ENCODE measurements at regions not wholly inside any gene's neighbourhood (a gene's known extent, or its start where the extent isn't known, plus 50 kb on each side); places are given as distances from the start of the nearest gene placed in this dataset.

GRCh38 chr1:115404911-115405310, 66.9 kb upstream of the NGF start:
- TF ChIP-seq SIN3A (IDR thresholded peaks at IDR 0.05; ENCODE audit: borderline replicate concordance, insufficient read depth, low read length), result no peak
- no peak for TF ChIP-seq REST (IDR thresholded peaks at IDR 0.05; ENCODE audit: insufficient read depth in 1 of 2, low read depth in 2 of 2, low read length in 2 of 2)
- TF ChIP-seq FOXP2 (optimal IDR thresholded peaks at IDR 0.05; ENCODE audit: borderline replicate concordance, extremely low read depth, extremely low read length, insufficient read depth), result no peak
- no peak for TF ChIP-seq TAF1 (IDR thresholded peaks at IDR 0.05; ENCODE audit: borderline replicate concordance, insufficient read depth, low read length)
- TF ChIP-seq POLR2AphosphoS5 (IDR thresholded peaks at IDR 0.05; ENCODE audit: low read depth, low read length), result no peak

DNA sequence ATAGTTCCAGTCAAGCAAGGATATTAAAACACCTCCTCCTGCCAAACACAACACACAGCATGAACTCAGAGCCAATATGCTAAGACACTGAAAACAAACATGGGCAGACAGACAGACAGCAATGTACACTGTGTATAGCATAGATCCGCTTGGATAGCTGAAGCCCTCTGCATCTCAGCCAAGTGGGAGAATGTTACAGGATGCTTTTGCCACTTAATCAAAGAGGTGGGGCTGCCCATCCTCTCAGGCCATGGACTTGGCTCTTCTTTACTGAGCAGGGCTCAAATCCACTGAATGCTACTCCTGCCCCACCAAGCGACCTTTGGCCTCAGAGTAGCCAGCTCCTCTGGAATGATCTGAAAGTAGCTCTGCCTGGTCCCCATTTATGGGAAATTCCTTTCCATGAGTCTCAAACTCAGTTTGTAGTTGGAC, 64.7 kb upstream of the NGF start:
- TF ChIP-seq FOXP2 (optimal IDR thresholded peaks at IDR 0.05; ENCODE audit: borderline replicate concordance, extremely low read depth, extremely low read length, insufficient read depth) (no peak), SIN3A (IDR thresholded peaks at IDR 0.05; ENCODE audit: borderline replicate concordance, insufficient read depth, low read length) (no peak), POLR2AphosphoS5 (IDR thresholded peaks at IDR 0.05; ENCODE audit: low read depth, low read length) (no peak), TAF1 (IDR thresholded peaks at IDR 0.05; ENCODE audit: borderline replicate concordance, insufficient read depth, low read length) (no peak), REST (IDR thresholded peaks at IDR 0.05; ENCODE audit: insufficient read depth in 1 of 2, low read depth in 2 of 2, low read length in 2 of 2) (no peak)

- TF ChIP-seq TAF1 (IDR thresholded peaks at IDR 0.05; ENCODE audit: borderline replicate concordance, insufficient read depth, low read length) (no peak), FOXP2 (optimal IDR thresholded peaks at IDR 0.05; ENCODE audit: borderline replicate concordance, extremely low read depth, extremely low read length, insufficient read depth) (no peak), SIN3A (IDR thresholded peaks at IDR 0.05; ENCODE audit: borderline replicate concordance, insufficient read depth, low read length) (no peak), REST (IDR thresholded peaks at IDR 0.05; ENCODE audit: insufficient read depth in 1 of 2, low read depth in 2 of 2, low read length in 2 of 2) (no peak), POLR2AphosphoS5 (IDR thresholded peaks at IDR 0.05; ENCODE audit: low read depth, low read length) (no peak)
These were observed 63.6 kb upstream of the NGF start for GRCh38 chr1:115401676-115402075.

- TF ChIP-seq SIN3A (IDR thresholded peaks at IDR 0.05; ENCODE audit: borderline replicate concordance, insufficient read depth, low read length), result no peak
- TF ChIP-seq FOXP2 (optimal IDR thresholded peaks at IDR 0.05; ENCODE audit: borderline replicate concordance, extremely low read depth, extremely low read length, insufficient read depth), result no peak
- no peak for TF ChIP-seq TAF1 (IDR thresholded peaks at IDR 0.05; ENCODE audit: borderline replicate concordance, insufficient read depth, low read length)
- no peak for TF ChIP-seq REST (IDR thresholded peaks at IDR 0.05; ENCODE audit: insufficient read depth in 1 of 2, low read depth in 2 of 2, low read length in 2 of 2)
- TF ChIP-seq POLR2AphosphoS5 (IDR thresholded peaks at IDR 0.05; ENCODE audit: low read depth, low read length), result no peak
These were observed 62.8 kb upstream of the NGF start for GRCh38 chr1:115400891-115401290.

DNA sequence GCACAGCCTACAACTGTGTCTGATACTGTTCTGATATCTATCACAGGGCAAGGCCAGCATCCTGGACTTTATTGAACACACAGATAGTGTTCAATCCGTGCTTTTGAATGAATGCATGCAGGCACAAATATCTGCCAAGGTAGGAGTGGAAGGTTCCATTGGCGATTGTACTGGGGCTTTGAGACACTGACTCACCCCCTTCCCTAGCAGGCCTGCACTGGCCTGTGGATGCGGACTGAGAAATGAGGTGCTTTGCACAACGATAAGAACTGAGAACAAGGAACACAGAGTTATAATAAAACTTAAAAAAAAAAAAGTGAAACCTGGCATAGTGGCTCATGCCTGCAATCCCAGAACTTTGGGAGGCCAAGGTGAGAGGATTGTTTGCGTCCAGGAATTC, 62.4 kb upstream of the NGF start:
- TF ChIP-seq SIN3A (IDR thresholded peaks at IDR 0.05; ENCODE audit: borderline replicate concordance, insufficient read depth, low read length), result no peak
- TF ChIP-seq FOXP2 (optimal IDR thresholded peaks at IDR 0.05; ENCODE audit: borderline replicate concordance, extremely low read depth, extremely low read length, insufficient read depth), result no peak
- TF ChIP-seq TAF1 (IDR thresholded peaks at IDR 0.05; ENCODE audit: borderline replicate concordance, insufficient read depth, low read length), result no peak
